Neural cell (in vitro differentiated cells): ENCODE measurements at regions not wholly inside any gene's neighbourhood (a gene's known extent, or its start where the extent isn't known, plus 50 kb on each side); places are given as distances from the start of the nearest gene placed in this dataset.

ENCODE experiments used
- H2AFZ ChIP-seq: fragments of 200-600, 300-800 bp; sonication (generic), shearing (Covaris generic); 2 replicates; pipeline ENCODE4 v1.6.0; 2014; ENCODE audit warnings: low read depth, mild to moderate bottlenecking, antibody characterized with exemption, low read length, moderate library complexity
- H3F3A ChIP-seq: fragments of 200-600 bp; shearing (Covaris generic); 2 replicates; pipeline ENCODE4 v1.6.1; 2016; ENCODE audit warnings: mild to moderate bottlenecking, moderate library complexity, mixed read lengths, antibody characterized with exemption, low read length; ENCODE audit not compliant: insufficient read depth, poor library complexity, severe bottlenecking
- H3K27ac ChIP-seq: fragments of 200-600, 300-800 bp; sonication (generic), shearing (Covaris generic); 2 replicates; pipeline ENCODE4 v1.5.1; 2014; ENCODE audit warnings: mild to moderate bottlenecking, low read length, moderate library complexity
- H3K27me3 ChIP-seq: fragments of 300-800, 200-600 bp; sonication (generic), shearing (Covaris generic); 2 replicates; pipeline ENCODE4 v1.6.0; 2014; ENCODE audit warnings: mild to moderate bottlenecking, low read depth, low read length, moderate library complexity; ENCODE audit not compliant: insufficient read depth
- H3K36me3 ChIP-seq: fragments of 300-800, 200-600 bp; sonication (generic), shearing (Covaris generic); 2 replicates; pipeline ENCODE4 v1.5.1; 2014; ENCODE audit warnings: mild to moderate bottlenecking, antibody characterized with exemption, low read length, moderate library complexity; ENCODE audit not compliant: insufficient read depth
- H3K4me2 ChIP-seq: fragments of 300-800, 200-600 bp; sonication (generic), shearing (Covaris generic); 2 replicates; pipeline ENCODE4 v1.6.0; 2014; ENCODE audit warnings: mild to moderate bottlenecking, low read length
- H3K4me3 ChIP-seq: fragments of 300-800, 200-600 bp; sonication (generic), shearing (Covaris generic); 2 replicates; pipeline ENCODE4 v1.5.1; 2014; ENCODE audit warnings: mild to moderate bottlenecking, low read length, moderate library complexity
- H3K79me2 ChIP-seq: fragments of 200-600 bp; shearing (Covaris generic); replicated peaks from 2 replicates; pipeline ENCODE4 v1.6.0; 2014; ENCODE audit warnings: mild to moderate bottlenecking, low read length, moderate library complexity; ENCODE audit not compliant: insufficient read depth
- H3K9ac ChIP-seq: fragments of 300-800, 200-600 bp; sonication (generic), shearing (Covaris generic); 2 replicates; pipeline ENCODE4 v1.6.1; 2016; ENCODE audit warnings: mild to moderate bottlenecking, low read length, mixed read lengths
- H3K9me2 ChIP-seq: fragments of 200-600 bp; shearing (Covaris generic); 2 replicates; pipeline ENCODE4 v1.6.1; 2016; ENCODE audit warnings: mild to moderate bottlenecking, low read length, mixed read lengths; ENCODE audit not compliant: insufficient read depth
- H3K9me3 ChIP-seq: fragments of 200-600, 300-800 bp; sonication (generic), shearing (Covaris generic); 2 replicates; pipeline ENCODE4 v1.6.1; 2016; ENCODE audit warnings: mild to moderate bottlenecking, mixed run types, low read length, moderate library complexity, mixed read lengths
- H4K20me1 ChIP-seq: fragments of 200-600 bp; shearing (Covaris generic); 2 replicates; pipeline ENCODE4 v1.6.1; 2016; ENCODE audit warnings: mild to moderate bottlenecking, mixed run types; ENCODE audit not compliant: insufficient read depth
- CTCF ChIP-seq: fragments of 450-650 bp; IDR thresholded peaks from 2 replicates; pipeline ENCODE4 v1.5.1; 2014; ENCODE audit warnings: antibody characterized with exemption, mild to moderate bottlenecking, moderate library complexity; ENCODE audit not compliant: poor library complexity, severe bottlenecking
- EP300 ChIP-seq: fragments of 450-650 bp; conservative IDR thresholded peaks from 2 replicates; pipeline ENCODE4 v1.6.1; 2014; ENCODE audit warnings: antibody characterized with exemption, mild to moderate bottlenecking, moderate library complexity; ENCODE audit not compliant: poor library complexity, severe bottlenecking
- EZH2 ChIP-seq: fragments of 200-600, 300-800 bp; shearing (Covaris generic), sonication (generic); IDR thresholded peaks from 2 replicates; pipeline ENCODE4 v1.6.1; 2014; ENCODE audit warnings: antibody characterized with exemption, low read length, borderline replicate concordance, mild to moderate bottlenecking; ENCODE audit not compliant: insufficient read depth, poor library complexity, severe bottlenecking
- MXI1 ChIP-seq: fragments of 450-650 bp; conservative IDR thresholded peaks from 2 replicates; pipeline ENCODE4 v1.6.1; 2014; ENCODE audit warnings: antibody characterized with exemption, mild to moderate bottlenecking; ENCODE audit not compliant: poor library complexity, severe bottlenecking
- POLR2AphosphoS5 ChIP-seq: IDR thresholded peaks from 2 replicates; pipeline ENCODE4 v1.6.1; 2012
- RAD21 ChIP-seq: fragments of 450-650 bp; conservative IDR thresholded peaks from 2 replicates; pipeline ENCODE4 v1.6.1; 2014; ENCODE audit warnings: antibody characterized with exemption, mild to moderate bottlenecking, moderate library complexity
- REST ChIP-seq: IDR thresholded peaks from 2 replicates; pipeline ENCODE4 v1.6.1; 2012; ENCODE audit warnings: borderline replicate concordance
- SMC3 ChIP-seq: fragments of 450-650 bp; conservative IDR thresholded peaks from 2 replicates; pipeline ENCODE4 v1.6.1; 2014; ENCODE audit warnings: antibody characterized with exemption, mild to moderate bottlenecking, moderate library complexity; ENCODE audit not compliant: poor library complexity
- TAF1 ChIP-seq: IDR thresholded peaks from 2 replicates; pipeline ENCODE4 v1.6.1; 2012; ENCODE audit warnings: low read depth

- no peak overlapping the region for H3K4me2 ChIP-seq
- H4K20me1 ChIP-seq, result no peaks in the 10 kb centered on the region
- no peak overlapping the region for H3K4me3 ChIP-seq
- no peak overlapping the region for H3K27ac ChIP-seq
- no peak for TF ChIP-seq REST
- no peak for TF ChIP-seq POLR2AphosphoS5
- no peak for TF ChIP-seq EZH2
- no peak for TF ChIP-seq SMC3
- TF ChIP-seq CTCF, result no peak
- no peak for TF ChIP-seq EP300
- TF ChIP-seq RAD21, result no peak
- no peak for TF ChIP-seq MXI1
- TF ChIP-seq TAF1, result no peak
- H2AFZ ChIP-seq, result no peak overlapping the region
- H3K9me3 ChIP-seq, result no peaks in the 10 kb centered on the region
- no peaks in the 10 kb centered on the region for H3F3A ChIP-seq
- no peak overlapping the region for H3K9ac ChIP-seq
- no peaks in the 10 kb centered on the region for H3K9me2 ChIP-seq
- no peaks in the 10 kb centered on the region for H3K27me3 ChIP-seq
- no peaks in the 10 kb centered on the region for H3K36me3 ChIP-seq
- no peaks in the 10 kb centered on the region for H3K79me2 ChIP-seq
These were observed 151.4 kb upstream of the SEMA6D start for GRCh38 chr15:47565949-47566348.

- Histone ChIP-seq H3K4me3 (no peak overlapping the region), H3K27ac (no peak overlapping the region), H3K27me3 (no peaks in the 10 kb centered on the region), H3K9me3 (no peaks in the 10 kb centered on the region), H3F3A (no peaks in the 10 kb centered on the region), H3K4me2 (no peak overlapping the region), H4K20me1 (no peaks in the 10 kb centered on the region), H3K9ac (no peak overlapping the region), H3K9me2 (no peaks in the 10 kb centered on the region), H3K79me2 (no peaks in the 10 kb centered on the region), H3K36me3 (no peaks in the 10 kb centered on the region), H2AFZ (no peak overlapping the region)
- TF ChIP-seq TAF1, result no peak
- TF ChIP-seq EP300, result no peak
- TF ChIP-seq REST, result no peak
- no peak for TF ChIP-seq EZH2
- TF ChIP-seq CTCF, result no peak
- no peak for TF ChIP-seq POLR2AphosphoS5
- TF ChIP-seq RAD21, result no peak
- TF ChIP-seq SMC3, result no peak
- no peak for TF ChIP-seq MXI1
These were observed 150.7 kb upstream of the SEMA6D start for GRCh38 chr15:47566610-47567009.
